GM21576 (cell line): ENCODE measurements at regions not wholly inside any gene's neighbourhood (a gene's known extent, or its start where the extent isn't known, plus 50 kb on each side); places are given as distances from the start of the nearest gene placed in this dataset.
A peak's percentile ranks its signal among the peaks of the same experiment; 100 is the strongest.

Experiments
- ATAC-seq: cut with Tn5 transposase; IDR thresholded peaks from one replicate; pipeline ENCODE4 v1.9.1; 2021; ENCODE audit warnings: mild to moderate bottlenecking, moderate library complexity; ENCODE audit not compliant: unreplicated experiment

- ATAC-seq, result no peak
Observed at GRCh38 chr13:40069173-40070044, 413.9 kb downstream of the COG6 start.

GRCh38 chr13:40070357-40070756, 414.9 kb downstream of the COG6 start:
- ATAC-seq, result no peak

GRCh38 chr13:40072663-40073120, 417.2 kb downstream of the COG6 start:
- no peak for ATAC-seq

GRCh38 chr13:40074338-40074737, 418.9 kb downstream of the COG6 start:
- ATAC-seq, result no peak

- no peak for ATAC-seq
Observed at GRCh38 chr13:40075281-40075680, 419.8 kb downstream of the COG6 start.

GRCh38 chr13:40076765-40077362, 421.4 kb downstream of the COG6 start:
- no peak for ATAC-seq

- ATAC-seq, result no peak
Observed at GRCh38 chr13:40077396-40078027, 422.1 kb downstream of the COG6 start.

- no peak for ATAC-seq
Observed at GRCh38 chr13:40079721-40080120, 424.3 kb downstream of the COG6 start.

- no peak for ATAC-seq
Observed at GRCh38 chr13:40080676-40081075, 425.2 kb downstream of the COG6 start.

GRCh38 chr13:40082639-40083038, 427.2 kb downstream of the COG6 start:
- ATAC-seq, result no peak

- no peak for ATAC-seq
Observed at GRCh38 chr13:40083841-40084240, 428.4 kb downstream of the COG6 start.

GRCh38 chr13:40084934-40085333, 429.5 kb downstream of the COG6 start:
- ATAC-seq, result no peak

- no peak for ATAC-seq
Observed at GRCh38 chr13:40087091-40088002, 431.9 kb downstream of the COG6 start.

- ATAC-seq, result no peak
Observed at GRCh38 chr13:40094056-40094455, 438.6 kb downstream of the COG6 start.

- ATAC-seq, result no peak
Observed at GRCh38 chr13:40095695-40096356, 440.4 kb downstream of the COG6 start.

GRCh38 chr13:40096357-40096901, 441.0 kb downstream of the COG6 start:
- ATAC-seq, result no peak

GRCh38 chr13:40098246-40098645, 442.8 kb downstream of the COG6 start:
- no peak for ATAC-seq

- peak; percentile 77 for ATAC-seq
Observed at GRCh38 chr13:40101708-40102359, 446.4 kb downstream of the COG6 start.

- peak; percentile 11 for ATAC-seq
Observed at GRCh38 chr13:40102360-40102727, 446.9 kb downstream of the COG6 start.
